Skeletal muscle satellite cell (primary cell): ENCODE measurements at regions not wholly inside any gene's neighbourhood (a gene's known extent, or its start where the extent isn't known, plus 50 kb on each side); places are given as distances from the start of the nearest gene placed in this dataset.

ENCODE experiments used
- H3K27me3 ChIP-seq: 2 replicates; pipeline ENCODE4 v1.7.0; 2013; ENCODE audit warnings: low read length; ENCODE audit not compliant: control insufficient read depth, insufficient read depth
- H3K36me3 ChIP-seq: 2 replicates; pipeline ENCODE4 v1.7.0; 2013; ENCODE audit warnings: mild to moderate bottlenecking, control low read depth, low read length; ENCODE audit not compliant: insufficient read depth
- H3K4me1 ChIP-seq: 2 replicates; pipeline ENCODE4 v1.7.0; 2013; ENCODE audit warnings: low read length; ENCODE audit not compliant: control insufficient read depth, insufficient read depth
- H3K4me2 ChIP-seq: 2 replicates; pipeline ENCODE4 v1.7.0; 2013; ENCODE audit warnings: mild to moderate bottlenecking, low read length
- H3K4me3 ChIP-seq: 2 replicates; pipeline ENCODE4 v1.7.0; 2013; ENCODE audit warnings: low read length
- H3K9ac ChIP-seq: 2 replicates; pipeline ENCODE4 v1.7.0; 2013; ENCODE audit warnings: mild to moderate bottlenecking, low read depth, low read length, moderate library complexity
- H3K9me3 ChIP-seq: replicated peaks from 2 replicates; pipeline ENCODE4 v1.7.0; 2013; ENCODE audit warnings: mild to moderate bottlenecking, control low read depth, low read length

- Histone ChIP-seq H3K4me2 (no peak overlapping the region), H3K36me3 (no peaks in the 10 kb centered on the region), H3K4me1 (no peaks in the 10 kb centered on the region), H3K27me3 (no peaks in the 10 kb centered on the region), H3K4me3 (no peak overlapping the region), H3K9me3 (no peaks in the 10 kb centered on the region), H3K9ac (no peak overlapping the region)
These were observed 260.8 kb upstream of the VCX start for GRCh38 chrX:7582191-7582590.

- Histone ChIP-seq H3K36me3 (no peaks in the 10 kb centered on the region), H3K9ac (no peak overlapping the region), H3K4me2 (no peak overlapping the region), H3K27me3 (no peaks in the 10 kb centered on the region), H3K4me1 (no peaks in the 10 kb centered on the region), H3K4me3 (no peak overlapping the region), H3K9me3 (no peaks in the 10 kb centered on the region)
These were observed 262.8 kb upstream of the VCX start for GRCh38 chrX:7580127-7580526.

GRCh38 chrX:7574325-7574724, 268.6 kb upstream of the VCX start:
- Histone ChIP-seq H3K4me3 (no peak overlapping the region), H3K4me1 (no peaks in the 10 kb centered on the region), H3K27me3 (no peaks in the 10 kb centered on the region), H3K4me2 (no peak overlapping the region), H3K9me3 (no peaks in the 10 kb centered on the region), H3K9ac (no peak overlapping the region), H3K36me3 (no peaks in the 10 kb centered on the region)

- Histone ChIP-seq H3K9ac (no peak overlapping the region), H3K27me3 (peaks cover 3% of the 10 kb centered on the region), H3K4me3 (no peak overlapping the region), H3K4me2 (no peak overlapping the region), H3K9me3 (no peaks in the 10 kb centered on the region), H3K4me1 (no peaks in the 10 kb centered on the region), H3K36me3 (no peaks in the 10 kb centered on the region)
These were observed 272.4 kb upstream of the VCX start for GRCh38 chrX:7570432-7571029.

- no peak overlapping the region for H3K9ac ChIP-seq
- no peaks in the 10 kb centered on the region for H3K36me3 ChIP-seq
- H3K9me3 ChIP-seq, result no peaks in the 10 kb centered on the region
- H3K4me2 ChIP-seq, result no peak overlapping the region
- H3K27me3 ChIP-seq, result peaks cover 3% of the 10 kb centered on the region
- H3K4me3 ChIP-seq, result no peak overlapping the region
- H3K4me1 ChIP-seq, result no peaks in the 10 kb centered on the region
These were observed 274.4 kb upstream of the VCX start for GRCh38 chrX:7568597-7568996.

GRCh38 chrX:7568130-7568529, 274.8 kb upstream of the VCX start:
- Histone ChIP-seq H3K27me3 (peaks cover 3% of the 10 kb centered on the region), H3K9ac (no peak overlapping the region), H3K36me3 (no peaks in the 10 kb centered on the region), H3K4me2 (no peak overlapping the region), H3K4me1 (no peaks in the 10 kb centered on the region), H3K9me3 (no peaks in the 10 kb centered on the region), H3K4me3 (no peak overlapping the region)

- Histone ChIP-seq H3K27me3 (no peaks in the 10 kb centered on the region), H3K4me2 (no peak overlapping the region), H3K9ac (no peak overlapping the region), H3K9me3 (no peaks in the 10 kb centered on the region), H3K4me1 (no peaks in the 10 kb centered on the region), H3K36me3 (no peaks in the 10 kb centered on the region), H3K4me3 (no peak overlapping the region)
These were observed 290.2 kb upstream of the VCX start for GRCh38 chrX:7552760-7553159.

GRCh38 chrX:7546551-7547080, 296.4 kb upstream of the VCX start:
- Histone ChIP-seq H3K4me1 (no peaks in the 10 kb centered on the region), H3K4me2 (no peak overlapping the region), H3K36me3 (no peaks in the 10 kb centered on the region), H3K9ac (no peak overlapping the region), H3K9me3 (no peaks in the 10 kb centered on the region), H3K27me3 (no peaks in the 10 kb centered on the region), H3K4me3 (no peak overlapping the region)

GRCh38 chrX:7545564-7545963, 297.4 kb upstream of the VCX start:
- Histone ChIP-seq H3K36me3 (no peaks in the 10 kb centered on the region), H3K9me3 (no peaks in the 10 kb centered on the region), H3K27me3 (no peaks in the 10 kb centered on the region), H3K9ac (no peak overlapping the region), H3K4me3 (no peak overlapping the region), H3K4me1 (no peaks in the 10 kb centered on the region), H3K4me2 (no peak overlapping the region)

GRCh38 chrX:7542587-7543380, 300.2 kb upstream of the VCX start:
- Histone ChIP-seq H3K36me3 (no peaks in the 10 kb centered on the region), H3K4me1 (no peaks in the 10 kb centered on the region), H3K9me3 (no peaks in the 10 kb centered on the region), H3K4me3 (no peak overlapping the region), H3K4me2 (no peak overlapping the region), H3K27me3 (no peaks in the 10 kb centered on the region), H3K9ac (no peak overlapping the region)

GRCh38 chrX:7522860-7523259, 320.1 kb upstream of the VCX start:
- no peaks in the 10 kb centered on the region for H3K27me3 ChIP-seq
- no peaks in the 10 kb centered on the region for H3K36me3 ChIP-seq
- H3K4me2 ChIP-seq, result no peak overlapping the region
- H3K9ac ChIP-seq, result no peak overlapping the region
- H3K4me1 ChIP-seq, result no peaks in the 10 kb centered on the region
- no peaks in the 10 kb centered on the region for H3K9me3 ChIP-seq
- no peak overlapping the region for H3K4me3 ChIP-seq
